ENCODE measurements at regions not wholly inside any gene's neighbourhood (a gene's known extent, or its start where the extent isn't known, plus 50 kb on each side); places are given as distances from the start of the nearest gene placed in this dataset.

DNA sequence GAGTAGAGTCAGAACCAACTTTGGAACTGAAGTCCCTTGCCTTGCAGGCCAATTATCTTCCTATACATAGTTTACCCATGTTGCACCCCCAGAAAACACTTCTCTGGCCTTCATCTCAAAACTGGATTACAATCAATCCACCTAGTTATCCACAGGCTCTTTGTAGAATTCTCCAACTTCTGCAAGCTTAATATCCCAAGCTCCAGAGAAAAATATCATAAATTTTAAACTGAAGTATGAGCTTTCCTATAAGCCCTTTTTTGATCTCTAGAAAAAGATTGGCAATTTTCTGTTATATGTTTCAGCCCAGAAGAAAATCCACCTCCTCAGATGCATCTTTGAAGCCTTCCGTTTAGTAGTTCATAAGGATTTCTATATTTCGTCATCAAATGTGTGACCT is 553.4 kb downstream of the SNAPC1 start:
- Histone ChIP-seq H2AFZ (no peak overlapping the region), H3K9me3 (ENCODE audit: low read depth) (no peaks in the 10 kb centered on the region), H3K4me2 (no peak overlapping the region), H3K27me3 (no peaks in the 10 kb centered on the region), H3K79me2 (no peaks in the 10 kb centered on the region), H3K4me3 (no peak overlapping the region), H4K20me1 (ENCODE audit: insufficient read depth, poor library complexity, severe bottlenecking) (no peaks in the 10 kb centered on the region), H3K9me2 (replicated peaks; ENCODE audit: insufficient read depth) (no peaks in the 10 kb centered on the region), H3K36me3 (replicated peaks; ENCODE audit: insufficient read depth, low read depth) (no peaks in the 10 kb centered on the region), H3K27ac (no peak overlapping the region), H3K4me1 (ENCODE audit: insufficient read depth) (no peaks in the 10 kb centered on the region)
- TF ChIP-seq EZH2phosphoT487 (IDR thresholded peaks at IDR 0.05; ENCODE audit: low read depth, severe bottlenecking, unreplicated experiment) (no peak), EZH2 (IDR thresholded peaks at IDR 0.05; ENCODE audit: borderline replicate concordance) (no peak)
- TF ChIP-seq, protein P1, sequence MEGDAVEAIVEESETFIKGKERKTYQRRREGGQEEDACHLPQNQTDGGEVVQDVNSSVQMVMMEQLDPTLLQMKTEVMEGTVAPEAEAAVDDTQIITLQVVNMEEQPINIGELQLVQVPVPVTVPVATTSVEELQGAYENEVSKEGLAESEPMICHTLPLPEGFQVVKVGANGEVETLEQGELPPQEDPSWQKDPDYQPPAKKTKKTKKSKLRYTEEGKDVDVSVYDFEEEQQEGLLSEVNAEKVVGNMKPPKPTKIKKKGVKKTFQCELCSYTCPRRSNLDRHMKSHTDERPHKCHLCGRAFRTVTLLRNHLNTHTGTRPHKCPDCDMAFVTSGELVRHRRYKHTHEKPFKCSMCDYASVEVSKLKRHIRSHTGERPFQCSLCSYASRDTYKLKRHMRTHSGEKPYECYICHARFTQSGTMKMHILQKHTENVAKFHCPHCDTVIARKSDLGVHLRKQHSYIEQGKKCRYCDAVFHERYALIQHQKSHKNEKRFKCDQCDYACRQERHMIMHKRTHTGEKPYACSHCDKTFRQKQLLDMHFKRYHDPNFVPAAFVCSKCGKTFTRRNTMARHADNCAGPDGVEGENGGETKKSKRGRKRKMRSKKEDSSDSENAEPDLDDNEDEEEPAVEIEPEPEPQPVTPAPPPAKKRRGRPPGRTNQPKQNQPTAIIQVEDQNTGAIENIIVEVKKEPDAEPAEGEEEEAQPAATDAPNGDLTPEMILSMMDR (IDR thresholded peaks at IDR 0.05; ENCODE audit: poor library complexity) = no peak
- no peak for DNase-seq (ENCODE audit: low spot score)
- 87% methylated on average over 2 of the region's 2 CpGs for WGBS (ENCODE audit: low lambda C conversion rate, missing lambda C conversion rate)

DNA sequence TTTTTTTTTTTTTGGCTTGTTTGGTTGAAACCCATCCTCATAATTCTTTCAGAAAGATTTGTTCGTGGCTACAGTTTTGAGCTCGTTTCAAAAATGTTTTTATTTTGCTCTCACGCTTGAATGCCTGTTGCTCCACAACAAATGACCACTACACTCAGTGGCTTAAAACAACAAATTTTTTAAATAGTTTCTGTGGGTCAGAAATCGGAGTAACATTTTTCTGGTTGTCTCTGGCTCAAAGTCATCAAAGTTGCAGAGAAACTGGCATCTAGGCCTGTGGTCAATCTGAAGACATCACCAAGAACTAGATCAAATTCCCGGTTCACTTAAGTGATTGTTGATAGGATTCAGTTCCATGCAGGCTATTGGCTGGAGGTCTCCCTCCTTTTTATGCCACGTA is 560.0 kb downstream of the SNAPC1 start:
- Histone ChIP-seq H3K9me2 (replicated peaks; ENCODE audit: insufficient read depth) (no peaks in the 10 kb centered on the region), H3K4me1 (ENCODE audit: insufficient read depth) (no peaks in the 10 kb centered on the region), H3K9me3 (ENCODE audit: low read depth) (no peaks in the 10 kb centered on the region), H3K79me2 (no peaks in the 10 kb centered on the region), H3K27me3 (no peaks in the 10 kb centered on the region), H2AFZ (no peak overlapping the region), H3K36me3 (replicated peaks; ENCODE audit: insufficient read depth, low read depth) (no peaks in the 10 kb centered on the region), H3K4me3 (no peak overlapping the region), H4K20me1 (ENCODE audit: insufficient read depth, poor library complexity, severe bottlenecking) (no peaks in the 10 kb centered on the region), H3K4me2 (no peak overlapping the region), H3K27ac (no peak overlapping the region)
- WGBS (ENCODE audit: low lambda C conversion rate, missing lambda C conversion rate) = 88% methylated on average over 6 of the region's 6 CpGs
- TF ChIP-seq, protein P1 (IDR thresholded peaks at IDR 0.05; ENCODE audit: poor library complexity) = no peak
- TF ChIP-seq EZH2 (IDR thresholded peaks at IDR 0.05; ENCODE audit: borderline replicate concordance) (no peak), EZH2phosphoT487 (IDR thresholded peaks at IDR 0.05; ENCODE audit: low read depth, severe bottlenecking, unreplicated experiment) (no peak)
- no peak for DNase-seq (ENCODE audit: low spot score)

DNA sequence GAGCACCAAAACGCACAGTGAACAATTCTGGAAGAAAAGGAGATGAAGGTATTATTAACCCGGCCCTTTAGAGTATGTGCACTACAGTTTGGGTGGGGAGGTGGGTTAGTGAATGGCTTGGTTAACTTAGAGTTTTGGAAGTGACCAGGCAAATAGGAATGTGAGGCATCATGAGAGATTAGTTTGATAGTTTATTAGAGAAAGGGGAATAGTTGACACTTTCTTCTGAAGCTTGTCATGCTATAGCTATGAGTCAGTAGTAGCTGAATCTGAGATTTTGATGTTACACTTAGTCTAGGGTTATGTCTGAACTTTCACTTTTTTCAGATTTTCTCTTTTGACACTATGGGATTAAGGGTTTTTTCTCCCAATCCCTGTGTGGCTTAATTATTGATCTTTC is 567.2 kb downstream of the SNAPC1 start:
- no peak for TF ChIP-seq EZH2phosphoT487 (IDR thresholded peaks at IDR 0.05; ENCODE audit: low read depth, severe bottlenecking, unreplicated experiment)
- TF ChIP-seq, protein P1 (IDR thresholded peaks at IDR 0.05; ENCODE audit: poor library complexity) = no peak
- no peak for TF ChIP-seq EZH2 (IDR thresholded peaks at IDR 0.05; ENCODE audit: borderline replicate concordance)
- 44% methylated on average over 2 of the region's 2 CpGs for WGBS (ENCODE audit: low lambda C conversion rate, missing lambda C conversion rate)
- no peaks in the 10 kb centered on the region for H4K20me1 ChIP-seq (ENCODE audit: insufficient read depth, poor library complexity, severe bottlenecking)
- no peaks in the 10 kb centered on the region for H3K9me2 ChIP-seq (replicated peaks; ENCODE audit: insufficient read depth)
- H2AFZ ChIP-seq = no peak overlapping the region
- no peak for DNase-seq (ENCODE audit: low spot score)
- no peaks in the 10 kb centered on the region for H3K4me1 ChIP-seq (ENCODE audit: insufficient read depth)
- H3K27ac ChIP-seq = no peak overlapping the region
- H3K9me3 ChIP-seq (ENCODE audit: low read depth) = no peaks in the 10 kb centered on the region
- no peak overlapping the region for H3K4me3 ChIP-seq
- no peak overlapping the region for H3K4me2 ChIP-seq
- H3K27me3 ChIP-seq = no peaks in the 10 kb centered on the region
- H3K36me3 ChIP-seq (replicated peaks; ENCODE audit: insufficient read depth, low read depth) = no peaks in the 10 kb centered on the region
- H3K79me2 ChIP-seq = no peaks in the 10 kb centered on the region

DNA sequence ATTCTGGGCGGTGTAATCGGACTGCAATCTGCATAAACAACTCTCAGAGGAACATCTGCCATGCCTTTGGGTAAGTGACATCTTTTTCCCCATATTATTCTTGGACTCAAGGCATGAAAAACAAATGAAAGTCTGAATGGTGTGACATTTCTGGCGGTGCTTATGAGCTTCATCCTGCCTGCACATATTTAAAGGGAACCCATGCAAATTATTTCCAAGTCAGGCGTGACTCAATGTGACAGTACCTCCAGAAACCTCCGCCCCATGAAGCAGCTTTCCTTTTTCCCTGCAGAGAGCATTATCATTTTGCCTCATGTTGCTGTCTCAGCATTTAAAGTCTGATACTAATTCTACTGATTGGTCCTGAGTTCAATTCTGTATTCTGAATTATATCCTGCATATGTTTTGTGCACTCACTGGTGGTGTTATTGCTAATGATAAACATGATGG is 585.4 kb downstream of the SNAPC1 start:
- Histone ChIP-seq H3K4me3 (no peak overlapping the region), H3K27me3 (no peaks in the 10 kb centered on the region)
- WGBS (ENCODE audit: low lambda C conversion rate, missing lambda C conversion rate) = 94% methylated on average over 5 of the region's 5 CpGs

More for the DNA sequence above, 585.4 kb downstream of the SNAPC1 start:
- no peaks in the 10 kb centered on the region for H3K4me1 ChIP-seq (ENCODE audit: insufficient read depth)
- H3K4me2 ChIP-seq = no peak overlapping the region
- H3K79me2 ChIP-seq = no peaks in the 10 kb centered on the region
- H4K20me1 ChIP-seq (ENCODE audit: insufficient read depth, poor library complexity, severe bottlenecking) = no peaks in the 10 kb centered on the region
- no peaks in the 10 kb centered on the region for H3K36me3 ChIP-seq (replicated peaks; ENCODE audit: insufficient read depth, low read depth)
- TF ChIP-seq EZH2 (IDR thresholded peaks at IDR 0.05; ENCODE audit: borderline replicate concordance) (no peak), EZH2phosphoT487 (IDR thresholded peaks at IDR 0.05; ENCODE audit: low read depth, severe bottlenecking, unreplicated experiment) (no peak)
- TF ChIP-seq, protein P1 (IDR thresholded peaks at IDR 0.05; ENCODE audit: poor library complexity) = no peak
- no peaks in the 10 kb centered on the region for H3K9me3 ChIP-seq (ENCODE audit: low read depth)
- H3K27ac ChIP-seq = no peak overlapping the region
- H2AFZ ChIP-seq = no peak overlapping the region
- no peaks in the 10 kb centered on the region for H3K9me2 ChIP-seq (replicated peaks; ENCODE audit: insufficient read depth)
- DNase-seq (ENCODE audit: low spot score) = no peak

All from hepatocyte (in vitro differentiated cells).